DMS153 treated with DMSO at 0.1 percent for 48 hours (cell line): ENCODE measurements at regions not wholly inside any gene's neighbourhood (a gene's known extent, or its start where the extent isn't known, plus 50 kb on each side); places are given as distances from the start of the nearest gene placed in this dataset.

ENCODE experiments used
- DNase-seq: peaks from one replicate; lab custom pipeline; 2025; ENCODE audit not compliant: unreplicated experiment; lab: John Stamatoyannopoulos, UW

DNA sequence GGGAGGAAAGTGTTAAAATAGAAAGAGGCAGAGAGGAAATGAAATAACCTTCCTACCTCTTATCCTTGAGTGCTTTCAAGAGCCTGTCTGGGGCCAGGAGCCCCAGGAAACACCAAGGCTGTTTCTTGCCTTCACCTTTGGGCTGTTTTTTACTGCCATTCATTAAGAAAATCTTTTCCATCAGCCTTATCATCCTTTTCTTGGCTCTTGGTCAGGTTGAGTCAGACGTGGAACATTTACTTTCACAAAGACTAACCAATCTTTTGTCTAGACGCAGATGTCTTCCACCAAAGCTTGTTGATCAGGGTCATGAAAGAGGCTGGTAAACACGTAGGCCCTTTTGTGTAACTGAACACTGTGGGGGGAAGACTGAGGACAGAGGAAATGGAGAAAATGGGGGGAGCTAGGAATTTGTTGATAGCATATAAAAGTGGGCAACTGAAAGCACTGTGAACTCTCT, 151.0 kb upstream of the THBS1 start:
- no peak for DNase-seq

GRCh38 chr15:39430389-39430788, 150.5 kb upstream of the THBS1 start:
- DNase-seq: no peak

DNA sequence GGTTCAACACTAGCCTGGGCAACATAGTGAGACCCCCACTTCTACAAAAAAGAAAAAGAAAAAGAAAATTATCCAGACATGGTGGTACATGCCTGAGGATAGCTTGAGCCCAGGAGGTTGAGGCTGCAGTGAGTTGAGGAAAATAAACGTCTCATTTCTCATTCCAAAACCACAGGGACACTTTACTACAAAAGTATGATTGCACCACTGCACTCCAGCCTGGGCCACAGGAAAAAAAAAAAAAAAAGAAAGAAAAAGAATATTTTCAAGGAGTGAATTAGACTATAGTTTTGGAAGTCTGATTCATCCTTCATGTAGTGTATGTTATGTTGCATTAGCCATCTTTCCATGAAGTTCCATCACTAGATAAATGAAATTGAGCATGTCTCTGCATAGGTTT, 149.5 kb upstream of the THBS1 start:
- DNase-seq: no peak

- DNase-seq: no peak
These were observed 148.9 kb upstream of the THBS1 start for GRCh38 chr15:39432026-39432425.

DNA sequence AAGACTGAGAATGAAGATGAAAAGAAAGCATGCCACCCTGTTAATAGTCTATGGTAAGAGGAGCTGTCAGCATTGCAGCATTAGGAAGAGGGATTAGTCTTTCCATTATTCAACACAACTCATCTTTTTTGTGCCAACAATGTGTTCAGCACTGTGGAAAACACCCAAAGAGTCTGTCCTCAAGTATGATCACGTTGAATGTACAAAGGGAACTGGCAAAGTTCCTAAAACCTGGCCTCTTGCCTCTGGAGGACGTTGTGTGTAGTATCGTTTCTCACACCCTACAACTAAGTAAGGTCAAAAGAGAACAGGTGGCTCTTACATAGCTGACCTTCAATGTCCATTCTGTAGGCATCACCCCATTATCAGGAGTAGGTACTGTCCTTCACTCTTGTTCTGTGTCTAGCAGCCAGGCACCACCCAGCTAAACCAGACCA, 147.9 kb upstream of the THBS1 start:
- DNase-seq: no peak

DNA sequence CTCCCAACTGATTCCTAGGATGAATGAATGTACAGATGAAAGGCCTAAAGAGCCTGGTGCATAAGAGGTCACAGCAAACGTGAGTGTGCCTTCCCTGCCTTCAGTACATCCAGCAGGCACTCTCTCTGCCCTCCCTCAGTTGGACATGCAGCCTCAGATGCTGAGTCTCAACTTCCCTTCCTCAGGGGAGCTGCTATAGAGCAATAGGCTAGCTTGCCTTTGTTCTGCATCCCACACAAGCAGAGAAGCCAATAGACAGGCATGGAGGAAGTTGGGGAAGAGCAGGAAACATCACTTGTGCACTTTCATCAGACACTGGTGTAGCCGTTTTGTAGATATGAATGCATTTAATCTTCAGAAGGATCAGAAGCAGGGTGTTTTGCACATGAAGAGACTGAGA, 147.5 kb upstream of the THBS1 start:
- no peak for DNase-seq

DNA sequence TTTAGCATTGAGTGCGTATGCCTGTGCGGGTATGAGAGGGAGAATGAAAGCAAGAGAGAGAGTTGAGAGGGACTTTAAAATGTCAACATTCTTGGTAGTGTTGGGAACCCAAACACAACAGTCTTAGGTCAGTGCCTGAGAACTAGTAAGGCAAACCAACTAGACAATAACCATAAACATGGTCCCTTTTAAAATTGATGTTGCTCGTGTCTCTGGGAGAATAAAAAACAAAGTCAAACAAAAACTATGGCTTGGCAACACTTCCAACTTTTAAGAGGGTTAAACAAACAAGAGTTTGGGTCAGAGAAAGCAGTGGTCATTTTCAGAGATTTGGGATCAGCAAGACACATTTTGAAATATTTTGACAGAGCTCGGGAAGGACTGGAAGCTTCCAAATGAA, 146.7 kb upstream of the THBS1 start:
- no peak for DNase-seq

DNA sequence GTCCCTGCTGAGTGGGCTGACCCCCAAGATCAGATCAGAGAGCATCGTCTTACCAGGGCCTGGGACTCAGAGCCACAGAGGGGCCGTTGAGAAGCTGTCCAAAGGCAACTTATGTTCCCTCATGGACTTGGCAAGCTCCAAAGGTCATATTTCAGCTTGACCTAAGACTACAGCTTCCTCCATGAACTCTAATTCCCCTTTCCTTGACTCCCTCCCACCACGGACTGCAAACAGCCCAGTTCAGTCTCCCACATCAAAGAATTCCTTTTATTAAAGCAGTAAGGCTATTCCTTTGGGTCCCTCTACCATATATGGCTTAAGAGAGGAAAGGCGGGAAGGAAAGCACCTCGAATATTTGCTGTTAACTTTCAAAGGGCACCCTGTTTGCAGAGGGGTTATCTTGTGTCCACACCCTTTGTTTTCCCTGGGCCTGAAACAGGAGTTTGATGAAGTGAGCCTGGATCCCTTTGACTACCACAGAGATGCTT, 146.1 kb upstream of the THBS1 start:
- no peak for DNase-seq

GRCh38 chr15:39435244-39435643, 145.6 kb upstream of the THBS1 start:
- no peak for DNase-seq

DNA sequence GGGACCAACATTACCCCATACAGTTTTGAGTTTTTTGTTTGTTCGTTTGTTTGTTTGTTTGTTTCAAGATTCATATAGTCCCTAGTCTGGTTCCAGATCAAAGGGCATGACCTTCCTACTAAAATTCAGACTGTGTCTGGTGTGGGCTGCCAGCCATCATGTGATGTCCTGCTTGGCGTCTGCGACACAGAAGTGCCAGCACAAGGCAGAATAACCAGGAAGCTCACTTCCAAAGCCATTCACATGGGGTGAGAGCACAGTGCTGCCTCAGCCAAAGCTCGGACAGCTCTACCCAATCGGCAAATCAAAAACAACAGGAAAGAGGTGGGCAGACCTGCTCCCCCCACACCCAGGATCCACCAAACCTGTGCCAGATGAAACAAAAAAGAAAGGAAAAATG, 142.6 kb upstream of the THBS1 start:
- DNase-seq: no peak

- DNase-seq: no peak
These were observed 141.9 kb upstream of the THBS1 start for GRCh38 chr15:39438799-39439592.

DNA sequence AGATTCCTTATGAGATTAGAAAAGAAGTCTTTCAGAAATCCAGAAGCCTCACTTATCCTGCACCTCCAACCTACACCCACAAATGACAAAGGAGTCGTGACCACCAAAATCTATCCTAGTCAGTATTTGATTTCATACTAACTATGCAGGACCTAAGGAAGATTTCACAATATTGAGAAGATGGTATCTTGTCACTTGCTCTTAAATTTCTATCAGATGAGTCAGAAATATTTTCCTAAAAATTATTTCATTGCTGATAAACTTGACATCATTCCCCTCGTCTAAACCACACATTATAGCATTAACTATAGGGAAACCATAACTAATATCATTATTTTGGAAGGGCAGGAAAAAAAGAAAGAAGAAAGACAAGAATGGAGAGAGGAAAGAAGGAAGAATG, 138.0 kb upstream of the THBS1 start:
- DNase-seq: no peak

- DNase-seq: no peak
These were observed 137.1 kb upstream of the THBS1 start for GRCh38 chr15:39443659-39444219.

- no peak for DNase-seq
These were observed 136.0 kb upstream of the THBS1 start for GRCh38 chr15:39444735-39445470.

GRCh38 chr15:39445931-39446330, 134.9 kb upstream of the THBS1 start:
- no peak for DNase-seq

GRCh38 chr15:39447346-39447745, 133.5 kb upstream of the THBS1 start:
- DNase-seq: no peak

DNA sequence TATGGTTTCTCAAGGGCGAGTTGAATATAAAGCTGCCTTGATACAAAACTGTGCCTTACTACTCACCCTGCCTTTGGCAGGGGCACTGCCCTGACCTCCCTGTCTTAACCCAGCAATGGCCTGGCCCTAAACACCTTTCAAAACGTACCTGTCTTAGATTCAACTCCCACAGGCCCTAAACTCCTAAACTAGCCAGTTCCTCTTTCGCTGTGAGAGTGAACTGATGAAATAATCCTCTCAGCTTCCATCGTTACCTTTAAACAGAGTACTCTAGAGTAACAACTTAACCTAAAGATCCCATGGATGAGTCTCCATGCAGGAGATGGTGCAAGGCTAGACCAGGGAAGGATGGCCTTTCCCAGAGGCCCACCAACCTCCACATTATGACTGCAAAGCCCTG, 133.0 kb upstream of the THBS1 start:
- no peak for DNase-seq

- no peak for DNase-seq
These were observed 132.5 kb upstream of the THBS1 start for GRCh38 chr15:39448409-39448808.

DNA sequence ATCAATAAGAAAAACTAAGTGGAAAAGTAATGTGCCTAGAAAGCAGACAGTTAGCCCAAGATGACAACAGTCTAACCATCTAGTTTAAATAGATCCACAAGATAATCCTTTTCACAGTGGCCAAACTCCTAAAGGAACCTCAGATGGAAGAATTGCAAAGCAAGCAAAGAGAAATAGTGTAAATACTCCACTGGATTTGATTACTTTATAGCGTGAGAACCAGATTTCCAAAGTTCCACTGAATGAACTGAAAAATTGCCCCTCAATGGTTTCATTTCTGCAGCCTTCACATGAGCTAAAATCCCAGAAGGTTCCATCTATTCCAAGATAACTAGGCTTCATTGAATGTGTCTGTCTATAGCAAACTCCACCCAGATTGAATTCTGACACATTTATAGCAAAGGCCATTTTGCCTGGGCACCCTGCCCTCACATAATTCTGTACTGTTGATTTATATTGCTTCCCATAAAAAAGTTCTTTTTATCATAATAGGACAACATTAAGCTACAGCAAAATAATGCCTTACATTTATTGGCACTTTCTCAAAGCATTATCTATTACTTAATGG, 129.7 kb upstream of the THBS1 start:
- DNase-seq: no peak

GRCh38 chr15:39451871-39452270, 129.0 kb upstream of the THBS1 start:
- DNase-seq: no peak

DNA sequence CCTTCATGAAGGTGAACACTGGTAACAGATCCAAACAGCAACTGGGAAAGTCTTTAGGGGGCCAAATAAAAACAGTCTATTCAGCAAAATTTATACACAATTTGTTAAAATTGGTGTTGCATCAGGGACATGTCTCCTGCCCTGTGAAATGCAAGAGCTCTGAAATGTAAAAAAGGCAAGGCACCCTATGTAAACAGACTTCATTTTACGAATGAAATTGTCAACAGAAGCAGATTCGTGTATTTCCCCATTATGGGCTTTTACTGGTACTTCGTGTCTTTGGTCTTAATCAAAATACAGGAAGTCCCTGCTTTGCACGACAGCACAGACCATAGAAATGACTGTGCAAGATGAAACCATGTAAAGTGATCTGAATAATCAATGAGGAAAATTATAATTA, 127.3 kb upstream of the THBS1 start:
- no peak for DNase-seq
